Mononuclear cell (primary cell): ENCODE measurements at regions not wholly inside any gene's neighbourhood (a gene's known extent, or its start where the extent isn't known, plus 50 kb on each side); places are given as distances from the start of the nearest gene placed in this dataset.

Source experiments
- H3K27me3 ChIP-seq: 2 replicates; pipeline ENCODE4 v1.6.0; 2011; ENCODE audit warnings: low read length, control low read depth; ENCODE audit not compliant: insufficient read depth
- H3K4me1 ChIP-seq: 2 replicates; pipeline ENCODE4 v1.5.1; 2011; ENCODE audit warnings: mild to moderate bottlenecking, low read length, control low read depth; ENCODE audit not compliant: insufficient read depth
- H3K4me3 ChIP-seq: 2 replicates; pipeline ENCODE4 v1.5.1; 2011; ENCODE audit warnings: mild to moderate bottlenecking, low read length, moderate library complexity
- H3K9me3 ChIP-seq: 2 replicates; pipeline ENCODE4 v1.5.1; 2011; ENCODE audit warnings: low read depth, mild to moderate bottlenecking, control low read depth, low read length

GRCh38 chr2:194128810-194129209, 1528.2 kb upstream of the SLC39A10 start:
- no peaks in the 10 kb centered on the region for H3K27me3 ChIP-seq
- H3K4me3 ChIP-seq, result no peak overlapping the region
- no peaks in the 10 kb centered on the region for H3K9me3 ChIP-seq
- H3K4me1 ChIP-seq, result no peaks in the 10 kb centered on the region

GRCh38 chr2:194126418-194126817, 1530.6 kb upstream of the SLC39A10 start:
- Histone ChIP-seq H3K27me3 (no peaks in the 10 kb centered on the region), H3K4me1 (no peaks in the 10 kb centered on the region), H3K9me3 (no peaks in the 10 kb centered on the region), H3K4me3 (no peak overlapping the region)

- no peaks in the 10 kb centered on the region for H3K9me3 ChIP-seq
- no peaks in the 10 kb centered on the region for H3K4me1 ChIP-seq
- no peaks in the 10 kb centered on the region for H3K27me3 ChIP-seq
- no peak overlapping the region for H3K4me3 ChIP-seq
These were observed 1540.2 kb upstream of the SLC39A10 start for GRCh38 chr2:194116861-194117260.

GRCh38 chr2:194105358-194105757, 1551.7 kb upstream of the SLC39A10 start:
- Histone ChIP-seq H3K4me3 (no peak overlapping the region), H3K9me3 (no peaks in the 10 kb centered on the region), H3K27me3 (no peaks in the 10 kb centered on the region), H3K4me1 (peaks cover 9% of the 10 kb centered on the region)

- peaks cover 9% of the 10 kb centered on the region for H3K4me1 ChIP-seq
- no peaks in the 10 kb centered on the region for H3K9me3 ChIP-seq
- no peak overlapping the region for H3K4me3 ChIP-seq
- H3K27me3 ChIP-seq, result no peaks in the 10 kb centered on the region
These were observed 1552.3 kb upstream of the SLC39A10 start for GRCh38 chr2:194104687-194105086.

- H3K9me3 ChIP-seq, result no peaks in the 10 kb centered on the region
- H3K27me3 ChIP-seq, result no peaks in the 10 kb centered on the region
- peaks cover 9% of the 10 kb centered on the region for H3K4me1 ChIP-seq
- no peak overlapping the region for H3K4me3 ChIP-seq
These were observed 1552.9 kb upstream of the SLC39A10 start for GRCh38 chr2:194103941-194104659.

- Histone ChIP-seq H3K4me1 (peaks cover 9% of the 10 kb centered on the region), H3K9me3 (no peaks in the 10 kb centered on the region), H3K27me3 (no peaks in the 10 kb centered on the region), H3K4me3 (no peak overlapping the region)
These were observed 1554.5 kb upstream of the SLC39A10 start for GRCh38 chr2:194102546-194102945.

GRCh38 chr2:194100201-194100600, 1556.8 kb upstream of the SLC39A10 start:
- H3K9me3 ChIP-seq, result no peaks in the 10 kb centered on the region
- H3K4me1 ChIP-seq, result peaks cover 9% of the 10 kb centered on the region
- H3K27me3 ChIP-seq, result no peaks in the 10 kb centered on the region
- H3K4me3 ChIP-seq, result no peak overlapping the region

- no peaks in the 10 kb centered on the region for H3K27me3 ChIP-seq
- no peaks in the 10 kb centered on the region for H3K9me3 ChIP-seq
- no peaks in the 10 kb centered on the region for H3K4me1 ChIP-seq
- no peak overlapping the region for H3K4me3 ChIP-seq
These were observed 1560.6 kb upstream of the SLC39A10 start for GRCh38 chr2:194096402-194096801.

GRCh38 chr2:194095359-194095758, 1561.7 kb upstream of the SLC39A10 start:
- no peaks in the 10 kb centered on the region for H3K27me3 ChIP-seq
- no peaks in the 10 kb centered on the region for H3K9me3 ChIP-seq
- no peak overlapping the region for H3K4me3 ChIP-seq
- no peaks in the 10 kb centered on the region for H3K4me1 ChIP-seq

GRCh38 chr2:194090251-194090905, 1566.6 kb upstream of the SLC39A10 start:
- no peaks in the 10 kb centered on the region for H3K27me3 ChIP-seq
- H3K9me3 ChIP-seq, result no peaks in the 10 kb centered on the region
- no peaks in the 10 kb centered on the region for H3K4me1 ChIP-seq
- H3K4me3 ChIP-seq, result no peak overlapping the region

- H3K9me3 ChIP-seq, result no peaks in the 10 kb centered on the region
- no peaks in the 10 kb centered on the region for H3K27me3 ChIP-seq
- H3K4me1 ChIP-seq, result no peaks in the 10 kb centered on the region
- H3K4me3 ChIP-seq, result no peak overlapping the region
These were observed 1569.7 kb upstream of the SLC39A10 start for GRCh38 chr2:194087089-194087958.

- H3K27me3 ChIP-seq, result no peaks in the 10 kb centered on the region
- no peaks in the 10 kb centered on the region for H3K4me1 ChIP-seq
- H3K9me3 ChIP-seq, result no peaks in the 10 kb centered on the region
- no peak overlapping the region for H3K4me3 ChIP-seq
These were observed 1570.9 kb upstream of the SLC39A10 start for GRCh38 chr2:194086129-194086528.

- Histone ChIP-seq H3K27me3 (no peaks in the 10 kb centered on the region), H3K9me3 (no peaks in the 10 kb centered on the region), H3K4me1 (no peaks in the 10 kb centered on the region), H3K4me3 (no peak overlapping the region)
These were observed 1577.0 kb upstream of the SLC39A10 start for GRCh38 chr2:194079989-194080388.

GRCh38 chr2:194077366-194077765, 1579.7 kb upstream of the SLC39A10 start:
- no peaks in the 10 kb centered on the region for H3K27me3 ChIP-seq
- H3K9me3 ChIP-seq, result no peaks in the 10 kb centered on the region
- no peak overlapping the region for H3K4me3 ChIP-seq
- H3K4me1 ChIP-seq, result no peaks in the 10 kb centered on the region
